NOMO-1 treated with dmso at 0.1 percent for 144 hours (cell line): ENCODE measurements at regions not wholly inside any gene's neighbourhood (a gene's known extent, or its start where the extent isn't known, plus 50 kb on each side); places are given as distances from the start of the nearest gene placed in this dataset.

Source experiments
- DNase-seq: peaks from one replicate; lab custom pipeline; 2025; ENCODE audit not compliant: unreplicated experiment; lab: John Stamatoyannopoulos, UW

DNA sequence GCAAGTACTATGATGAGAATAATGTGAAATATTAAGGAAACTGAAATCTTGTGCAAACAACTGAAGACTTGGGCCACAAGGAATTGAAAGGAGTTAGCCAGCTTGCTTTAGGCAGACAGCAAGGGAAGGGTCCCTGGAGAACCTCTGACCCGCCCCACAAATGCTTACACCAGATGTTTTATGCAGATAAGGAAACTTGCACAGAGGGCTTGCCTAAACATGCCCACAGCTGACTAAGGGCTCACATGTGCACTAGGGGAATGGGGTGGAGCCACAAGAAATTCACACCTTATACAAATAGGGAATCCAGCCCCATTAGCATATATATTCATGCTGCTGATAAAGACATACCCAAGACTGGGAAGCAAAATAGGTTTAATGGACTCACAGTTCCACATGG lies 86.1 kb upstream of the CYYR1 start:
- no peak for DNase-seq

DNA sequence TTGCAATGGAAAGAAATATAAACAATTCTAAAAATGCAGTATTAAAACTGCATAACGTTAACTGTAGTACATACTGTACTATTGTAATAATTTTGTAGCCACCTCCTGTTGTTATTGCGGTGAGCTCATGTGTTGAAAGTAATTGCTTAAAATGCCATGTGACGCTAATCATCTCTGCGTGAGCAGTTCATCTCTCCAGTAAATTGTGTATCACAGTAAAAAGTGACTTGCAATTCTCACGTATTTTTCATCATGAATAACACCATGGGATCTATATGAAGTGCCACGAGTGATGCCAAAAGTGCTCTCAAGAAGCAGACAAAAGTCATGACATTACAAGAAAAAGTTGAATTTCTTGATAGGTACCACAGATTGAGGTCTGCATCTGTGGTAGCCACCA lies 82.4 kb upstream of the CYYR1 start:
- DNase-seq: no peak

DNA sequence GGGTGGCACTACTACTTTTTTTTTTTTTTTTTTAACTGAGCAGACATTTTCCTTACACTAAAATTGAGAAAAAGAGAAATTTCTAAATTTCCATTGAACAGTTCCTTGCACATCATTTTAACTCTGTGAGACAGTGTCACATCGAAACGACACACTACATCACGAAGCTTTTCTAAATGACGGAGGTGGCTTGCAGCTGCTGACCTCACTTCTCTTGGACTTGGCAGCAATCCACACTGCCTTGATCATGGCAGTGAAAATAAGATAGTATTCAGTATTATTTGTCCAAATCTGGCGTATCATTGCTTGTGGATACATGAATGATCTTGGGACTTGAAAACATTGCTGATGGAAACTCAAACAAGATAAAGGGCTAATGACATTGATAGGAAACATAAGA lies 80.3 kb upstream of the CYYR1 start:
- no peak for DNase-seq

DNA sequence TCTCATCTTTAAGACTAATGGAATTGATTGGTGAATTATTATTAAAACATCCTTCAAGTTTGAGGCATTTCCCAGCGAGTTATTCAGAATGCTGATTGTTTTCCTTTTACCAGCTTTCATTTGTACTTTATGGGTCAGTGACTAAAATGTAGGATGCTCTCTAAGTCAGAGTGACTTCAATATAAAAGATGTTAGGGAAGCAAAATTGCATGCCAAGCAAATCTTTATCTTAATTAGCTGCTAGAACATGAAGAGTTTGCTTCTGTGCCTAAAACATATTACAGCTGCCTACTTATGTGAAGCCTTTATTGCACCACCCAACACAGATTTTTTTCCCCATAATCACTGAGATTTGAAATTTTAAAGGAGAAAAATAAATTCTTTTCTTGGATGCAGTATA lies 79.8 kb upstream of the CYYR1 start:
- no peak for DNase-seq

DNA sequence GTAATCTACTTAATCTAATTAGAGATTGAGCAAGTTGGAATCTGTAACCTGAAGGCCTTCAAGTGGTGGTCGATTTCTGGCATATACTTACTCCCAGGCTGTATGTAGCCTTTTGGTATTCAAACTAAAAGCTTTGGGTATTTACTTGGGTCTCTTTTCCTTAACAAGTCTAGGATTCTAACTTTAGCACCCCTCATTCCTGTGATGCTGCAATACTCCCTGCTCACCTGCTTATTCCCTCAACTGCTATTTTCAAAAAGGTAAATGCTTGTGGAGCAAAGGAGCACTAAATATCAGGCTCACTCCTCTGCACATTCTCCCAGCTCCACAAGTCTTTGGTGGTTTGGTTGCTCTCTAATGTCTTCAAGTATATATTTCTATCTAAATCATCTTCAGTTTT lies 68.0 kb upstream of the CYYR1 start:
- DNase-seq: no peak

DNA sequence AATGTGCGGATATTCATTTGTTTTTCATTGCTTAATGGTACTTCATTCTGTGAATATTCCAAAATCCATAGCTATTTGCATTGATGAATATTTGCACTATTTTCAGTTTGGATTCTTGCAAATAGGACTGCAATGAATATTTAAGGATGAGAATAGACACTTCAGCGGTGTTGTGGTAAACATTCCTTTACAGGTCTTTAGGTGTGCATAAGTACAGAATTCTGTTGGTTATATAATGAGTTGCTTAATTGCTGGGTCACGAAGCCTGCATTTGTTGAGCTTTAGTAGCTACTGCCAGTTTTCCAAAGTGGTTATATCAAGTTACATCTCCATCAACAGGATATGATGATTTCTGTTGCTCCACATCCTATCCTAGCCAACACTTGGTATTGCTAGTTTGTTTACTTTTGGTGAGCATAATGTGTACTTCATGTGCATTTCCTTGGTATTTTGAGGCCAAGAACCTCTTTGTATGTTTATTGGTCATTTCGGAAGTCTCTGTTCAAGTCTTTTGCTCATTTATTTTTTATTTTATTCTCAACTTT lies 64.2 kb upstream of the CYYR1 start:
- DNase-seq: no peak

DNA sequence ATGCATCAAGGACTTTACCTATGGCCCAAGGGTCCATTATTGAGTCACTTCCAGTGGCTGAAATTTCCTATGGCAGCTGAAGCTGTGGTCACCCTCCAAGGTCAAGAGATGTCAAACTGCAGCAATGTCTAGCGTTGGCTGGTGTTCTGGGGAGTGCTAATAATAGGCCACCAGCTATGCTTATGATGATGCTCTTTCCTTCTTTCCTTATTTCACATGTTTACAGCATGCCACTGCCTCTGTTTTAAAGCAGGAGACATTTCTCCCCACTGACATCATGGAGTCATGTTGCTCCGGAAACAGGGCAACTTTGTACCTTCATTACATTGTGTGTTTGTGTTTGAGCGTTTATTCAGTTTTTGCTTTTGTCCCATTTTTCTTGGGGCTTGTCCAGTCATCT lies 62.6 kb upstream of the CYYR1 start:
- DNase-seq: no peak

DNA sequence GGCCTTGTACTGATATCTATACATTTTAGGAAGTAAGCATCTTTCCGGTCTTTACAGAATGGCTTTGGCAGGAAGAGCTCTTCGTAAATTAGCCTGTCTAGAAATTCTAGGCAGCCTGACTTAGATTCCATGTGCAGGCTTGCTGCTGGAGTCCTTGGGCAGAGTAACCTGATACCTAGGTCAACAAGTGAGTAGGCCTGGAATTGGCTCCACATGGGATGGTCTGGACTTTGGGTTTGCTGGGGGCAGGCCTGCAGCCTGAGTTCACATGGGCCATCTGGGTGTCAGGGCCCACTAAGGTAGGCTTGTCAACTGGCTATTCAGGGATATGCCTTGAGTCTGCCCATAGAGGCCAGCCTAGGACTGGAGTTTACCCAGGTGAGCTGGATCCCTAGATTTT lies 59.6 kb upstream of the CYYR1 start:
- no peak for DNase-seq

DNA sequence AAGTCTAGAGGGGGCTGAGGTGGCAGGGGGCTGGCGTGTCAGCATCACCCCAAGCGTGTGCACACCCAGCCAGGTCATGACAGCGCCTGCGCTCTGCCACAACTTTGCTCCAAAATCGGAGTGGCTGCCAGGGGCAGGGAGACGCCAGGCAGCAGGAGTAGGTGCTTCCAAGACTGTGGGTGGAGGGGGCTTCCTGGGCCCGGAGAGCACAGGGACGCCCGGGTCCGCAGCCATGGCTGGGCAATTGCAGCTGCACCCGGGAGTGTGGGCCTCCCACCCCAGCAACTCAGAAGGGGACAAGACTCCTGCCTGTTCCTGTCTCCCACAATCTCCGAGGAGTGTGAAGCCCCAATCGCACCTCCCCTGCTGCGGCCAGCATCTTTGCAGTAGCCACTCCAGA lies 53.1 kb upstream of the CYYR1 start:
- no peak for DNase-seq

DNA sequence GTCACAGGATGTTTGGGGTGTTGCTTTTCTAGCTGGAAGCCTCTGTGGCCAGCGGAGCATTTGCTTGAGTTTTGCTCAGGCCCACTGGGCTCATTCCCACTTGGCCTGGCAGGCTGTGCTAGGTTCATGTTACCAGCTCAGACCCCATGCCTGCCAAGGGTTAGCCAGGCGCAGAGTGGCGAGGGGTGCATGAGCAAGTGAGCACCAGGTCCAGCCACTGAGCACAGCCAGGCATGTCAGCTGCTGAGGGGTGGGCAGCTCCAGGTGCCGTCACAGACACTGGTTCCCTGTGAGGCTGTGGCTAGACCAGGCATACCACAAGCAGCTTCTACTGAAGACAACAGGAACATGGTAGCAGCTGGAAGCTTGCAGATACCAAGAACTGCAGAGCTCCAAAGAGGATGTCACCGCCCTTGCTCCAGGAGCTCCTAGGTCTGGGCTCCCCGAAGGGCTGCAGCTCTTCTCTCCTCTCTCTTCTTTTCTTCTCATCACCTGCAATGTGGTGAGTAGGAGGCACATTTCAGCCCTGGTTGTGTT lies 52.0 kb upstream of the CYYR1 start:
- DNase-seq: no peak
